ENCODE measurements at regions not wholly inside any gene's neighbourhood (a gene's known extent, or its start where the extent isn't known, plus 50 kb on each side); places are given as distances from the start of the nearest gene placed in this dataset.

DNA sequence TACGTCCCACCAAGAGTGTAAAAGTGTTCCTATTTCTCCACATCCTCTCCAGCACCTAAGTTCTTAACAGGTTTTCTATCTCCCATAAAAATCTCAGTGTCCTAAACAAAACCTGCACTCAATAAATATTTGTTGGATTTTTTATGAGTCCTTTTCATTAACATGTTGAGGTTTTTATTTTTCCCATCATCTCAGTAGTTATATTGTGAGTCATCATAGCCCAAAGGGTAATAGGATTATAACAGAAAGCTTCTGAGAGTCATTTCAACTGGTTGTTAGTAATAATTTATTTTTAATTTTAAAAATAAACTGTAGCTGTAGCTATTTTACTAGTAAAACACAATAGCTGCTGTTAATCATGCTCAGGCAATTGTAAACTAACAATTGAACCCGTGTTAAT, 331.6 kb upstream of the SLC30A5 start:
- no peak for DNase-seq

DNA sequence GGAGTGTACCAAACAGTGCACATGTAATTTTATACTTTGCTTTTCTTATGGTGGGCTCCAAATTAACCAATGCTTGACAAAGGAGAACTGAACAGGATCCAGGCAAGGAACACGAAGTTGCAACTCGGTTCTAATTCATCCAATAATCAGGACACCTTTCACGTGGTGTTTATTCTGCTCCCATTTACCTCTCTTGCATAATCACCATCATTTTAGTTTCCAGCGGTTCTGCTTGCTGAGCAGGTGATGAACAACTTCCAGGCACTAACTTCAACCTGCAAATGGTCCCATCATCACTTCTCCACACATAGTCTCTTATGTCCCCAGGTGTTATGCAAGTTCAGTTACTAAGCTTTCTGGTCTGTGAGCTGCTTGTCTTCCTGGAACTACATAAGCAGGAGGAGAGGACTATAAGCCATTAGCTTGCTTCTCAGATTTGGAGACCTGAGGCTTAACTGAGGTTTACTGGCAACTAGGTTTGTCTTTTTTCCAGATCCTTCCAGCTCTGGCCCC, 326.8 kb upstream of the SLC30A5 start:
- no peak for DNase-seq

DNA sequence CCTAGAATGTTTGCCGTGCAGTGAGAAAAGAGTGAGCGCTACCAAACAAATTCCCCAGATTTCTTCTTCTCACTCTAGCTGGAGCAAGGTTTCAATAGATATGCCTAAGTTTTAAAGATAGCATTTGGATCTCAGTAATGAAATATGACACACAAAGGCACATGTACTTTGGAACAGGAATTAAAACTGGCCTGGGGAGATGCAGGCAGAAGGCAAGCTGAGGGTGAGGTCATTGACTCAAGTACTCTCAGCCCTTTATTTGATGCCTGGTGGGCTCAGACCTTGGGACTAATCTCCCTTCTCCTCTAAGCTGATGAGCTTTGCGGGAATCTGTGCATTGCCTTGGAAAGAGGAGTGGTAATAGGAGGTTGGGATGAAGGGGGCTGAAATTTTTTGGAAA, 323.3 kb upstream of the SLC30A5 start:
- DNase-seq = no peak

DNA sequence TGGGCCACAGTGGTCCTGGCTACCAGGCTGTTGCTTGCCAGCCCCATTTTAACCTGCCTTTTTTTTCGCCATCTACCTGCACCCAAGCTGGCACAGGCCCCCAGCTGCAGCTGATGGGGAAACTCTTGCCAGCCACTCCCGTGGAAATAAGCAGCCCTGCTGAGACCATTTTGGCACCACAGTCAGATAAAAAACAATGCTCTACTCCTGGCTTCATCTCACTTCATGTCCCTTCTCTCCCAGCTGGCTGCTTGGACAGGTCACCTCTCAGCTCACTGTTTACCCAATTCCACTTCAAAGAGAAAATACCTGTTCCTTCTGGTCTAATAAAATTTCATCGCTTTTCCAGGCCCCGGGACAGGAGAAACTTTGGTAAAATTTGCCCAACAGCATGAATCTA, 322.6 kb upstream of the SLC30A5 start:
- no peak for DNase-seq

DNA sequence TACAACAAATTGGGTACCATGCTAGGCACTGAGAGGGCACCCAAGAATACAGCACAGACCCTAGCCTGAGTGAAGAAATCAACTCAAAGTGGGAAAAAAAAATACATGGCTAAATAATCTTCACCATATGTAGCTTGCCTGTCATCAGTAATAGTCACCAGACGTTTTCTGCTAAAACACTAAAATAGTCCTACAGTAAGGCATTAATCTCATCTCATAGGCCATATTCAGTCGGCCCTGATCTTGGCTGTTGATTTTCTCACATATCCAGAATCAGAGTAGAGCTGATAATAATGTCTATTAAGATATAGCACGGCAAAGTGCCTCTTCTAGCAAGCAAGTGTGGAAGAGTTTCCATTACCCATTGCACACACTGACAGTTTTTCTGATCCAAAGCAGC, 322.1 kb upstream of the SLC30A5 start:
- no peak for DNase-seq

DNA sequence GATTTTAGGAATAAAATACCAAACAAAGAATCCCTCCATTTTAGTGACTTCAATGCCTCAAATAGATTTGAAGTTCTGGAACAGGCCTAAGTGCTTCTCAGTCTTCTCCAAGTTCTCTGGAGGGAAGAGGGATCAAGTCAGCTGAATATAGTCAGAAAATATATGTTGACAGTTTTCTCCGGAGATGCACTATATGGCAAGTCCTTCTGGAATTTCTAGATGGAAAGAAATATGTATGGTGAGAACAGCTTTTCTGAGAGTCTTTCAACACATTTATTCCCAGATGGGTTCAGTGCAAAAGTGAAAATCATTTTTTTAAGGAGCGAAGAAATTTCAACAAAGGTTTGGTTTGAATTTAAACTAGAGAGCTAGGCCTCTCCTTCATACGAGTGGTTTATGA, 317.4 kb upstream of the SLC30A5 start:
- DNase-seq = no peak

DNA sequence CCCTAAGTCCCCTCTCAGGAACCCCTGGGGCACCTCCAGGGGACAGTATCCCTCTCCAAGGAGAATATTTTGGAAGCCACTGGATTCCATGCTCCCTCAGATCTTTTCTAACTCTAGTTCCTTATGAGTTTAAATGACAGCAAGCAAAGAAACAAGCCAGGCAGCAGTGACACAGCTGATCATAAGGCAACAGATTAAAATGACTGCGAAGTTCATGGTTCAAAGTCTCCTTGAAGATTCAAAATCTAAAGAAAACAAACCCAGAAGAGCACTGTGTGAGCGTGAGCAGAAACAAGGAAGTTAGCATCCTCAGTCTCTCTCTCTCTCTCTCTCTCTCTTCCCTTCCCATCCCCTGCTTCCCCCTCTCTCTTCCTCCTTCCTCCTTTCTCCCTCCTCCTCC, 316.7 kb upstream of the SLC30A5 start:
- no peak for DNase-seq

DNA sequence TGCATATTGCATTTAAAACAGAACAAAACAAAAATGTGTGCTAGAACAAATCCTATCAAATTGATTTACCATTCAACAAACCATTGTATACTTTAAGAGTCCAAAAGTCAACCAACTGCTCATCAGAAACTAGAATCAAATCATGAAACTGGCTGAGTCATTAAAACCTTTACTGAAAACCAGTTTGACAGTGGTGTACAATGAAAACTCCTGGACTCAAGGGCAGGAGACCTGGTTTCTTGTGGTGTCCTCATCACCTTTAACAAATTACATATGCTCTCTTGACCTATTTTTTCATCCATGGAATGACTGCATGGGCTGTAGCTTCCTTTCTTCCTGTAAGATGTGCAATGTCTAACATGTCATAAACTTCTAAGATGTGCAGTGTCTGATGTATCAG, 315.3 kb upstream of the SLC30A5 start:
- no peak for DNase-seq

DNA sequence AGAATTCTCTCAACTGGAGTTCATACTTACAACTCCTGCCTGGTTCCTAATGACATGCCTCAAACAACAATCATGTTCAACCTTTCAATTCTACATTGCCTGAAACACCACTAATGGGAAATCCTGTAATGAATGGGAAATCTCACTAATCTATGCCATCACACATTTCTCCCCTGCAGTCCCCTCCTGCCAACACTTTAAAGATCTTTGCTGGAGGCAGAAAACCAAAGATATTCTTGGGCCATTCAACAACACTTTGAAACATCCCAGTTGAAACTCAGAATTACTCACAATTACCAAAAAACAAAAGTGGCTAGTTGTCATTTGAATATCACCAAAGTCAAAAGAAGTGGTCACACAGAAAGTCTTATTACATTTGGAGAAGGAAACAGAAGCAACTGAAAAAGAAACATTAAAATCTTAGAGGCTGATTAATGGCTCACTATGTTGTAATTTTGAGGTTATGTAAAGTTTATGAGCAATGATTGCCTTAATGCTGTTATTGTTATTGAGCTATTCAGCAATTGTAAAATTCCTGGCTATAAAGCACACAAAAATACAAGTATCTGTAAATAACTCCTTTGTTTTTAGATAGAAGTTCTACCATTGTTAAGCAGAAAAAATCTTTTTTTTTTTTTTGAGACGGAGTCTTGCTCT, 313.4 kb upstream of the SLC30A5 start:
- no peak for DNase-seq

DNA sequence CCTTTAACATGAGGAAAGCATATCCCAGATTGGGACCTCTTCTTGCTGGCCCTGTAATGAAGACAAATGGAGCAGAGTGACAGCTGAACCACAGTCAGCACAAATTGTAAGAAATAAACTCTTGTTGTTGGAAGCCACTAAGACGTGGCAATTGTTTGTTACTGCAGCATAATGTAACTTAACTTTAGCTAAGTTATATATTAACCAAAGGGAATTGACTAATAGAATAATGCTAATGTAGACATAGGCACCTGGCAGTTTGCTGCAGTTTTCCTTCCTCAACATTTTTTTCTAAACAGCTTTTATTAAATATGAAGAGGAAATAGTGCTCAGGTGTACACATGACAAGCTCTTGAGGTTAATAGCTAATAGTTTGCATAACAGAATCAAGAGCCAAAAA, 300.7 kb upstream of the SLC30A5 start:
- no peak for DNase-seq

DNA sequence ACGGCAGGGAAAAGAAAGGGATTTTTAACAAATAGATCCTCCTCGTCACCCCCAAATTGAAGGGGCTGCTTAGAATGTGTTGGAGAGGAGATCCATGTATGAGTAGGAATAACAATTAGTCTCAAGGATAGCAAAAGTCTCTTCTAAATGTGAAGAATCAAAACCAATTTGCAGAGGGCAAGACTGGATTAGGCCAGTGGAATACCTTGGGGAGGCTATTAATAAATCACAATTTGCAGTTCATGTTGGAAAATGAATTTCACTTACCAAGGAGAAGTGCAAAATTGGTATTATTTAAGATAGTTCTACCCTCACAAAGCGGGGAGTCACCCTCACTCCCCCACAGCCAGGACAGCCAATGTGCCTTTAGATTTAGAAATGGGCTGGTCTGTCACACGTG, 299.8 kb upstream of the SLC30A5 start:
- no peak for DNase-seq

DNA sequence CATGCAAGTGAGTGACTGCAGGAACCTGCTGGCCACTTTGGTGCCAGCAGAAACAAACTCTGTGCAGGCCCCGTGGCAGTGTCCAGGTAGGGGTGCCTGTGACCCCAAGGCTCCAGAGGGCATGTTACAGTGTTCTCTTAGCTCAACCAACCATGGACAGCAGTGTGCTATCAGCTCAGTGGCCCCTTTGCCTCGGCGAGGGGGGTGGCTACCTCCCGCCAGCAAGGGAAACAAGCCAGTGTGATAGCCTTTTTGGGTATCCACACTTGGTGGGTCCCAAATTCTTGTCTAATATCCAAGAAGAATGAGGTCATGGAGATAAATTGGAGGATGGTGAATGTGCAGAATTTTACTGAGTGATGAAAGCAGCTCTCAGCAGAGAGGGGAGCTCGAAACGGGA, 298.6 kb upstream of the SLC30A5 start:
- DNase-seq = no peak

DNA sequence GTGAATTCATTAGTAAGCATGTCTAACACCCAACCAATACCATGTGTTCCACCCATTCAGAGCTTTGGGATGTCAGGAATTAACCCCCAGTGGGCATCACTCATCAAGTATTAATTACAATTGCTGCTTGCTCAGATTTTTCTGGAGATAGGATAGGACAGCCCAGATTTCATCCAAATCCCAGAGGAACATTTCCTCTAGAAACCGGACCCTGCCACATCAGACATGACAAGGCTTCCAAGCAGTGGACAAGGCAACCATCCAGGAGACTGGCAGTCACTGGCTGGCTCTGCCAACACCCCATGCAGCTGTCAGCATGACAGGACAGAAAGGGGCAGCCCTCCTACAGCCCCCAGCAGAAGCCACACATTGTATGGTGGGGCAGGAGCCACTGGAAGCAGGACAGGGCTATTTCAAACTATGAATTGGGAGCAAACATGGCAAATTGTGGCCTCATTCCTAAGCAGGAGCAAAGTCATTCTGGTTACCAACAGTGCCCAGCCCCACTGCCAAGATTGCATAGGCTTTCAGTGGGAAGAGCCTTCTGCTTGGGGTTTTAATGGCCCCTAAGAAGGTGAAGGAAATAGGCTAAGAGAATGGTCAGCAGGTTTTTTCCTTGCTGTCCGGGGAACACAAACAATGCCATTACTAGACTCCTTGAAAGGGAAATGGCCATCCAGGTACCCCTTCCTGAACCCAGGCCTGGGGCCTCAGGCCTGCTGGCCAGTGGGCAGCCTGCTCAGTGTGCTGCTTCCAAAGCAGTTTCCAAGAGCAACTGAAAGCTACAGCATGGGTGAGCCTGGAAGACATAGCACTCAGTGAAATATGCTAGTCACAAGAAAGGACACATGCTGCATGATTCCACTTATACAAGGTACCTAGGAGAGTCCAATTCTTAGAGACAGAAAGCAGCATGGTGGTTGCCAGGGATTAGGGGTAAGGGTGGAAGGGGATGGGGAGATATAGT, 294.7 kb upstream of the SLC30A5 start:
- no peak for DNase-seq

DNA sequence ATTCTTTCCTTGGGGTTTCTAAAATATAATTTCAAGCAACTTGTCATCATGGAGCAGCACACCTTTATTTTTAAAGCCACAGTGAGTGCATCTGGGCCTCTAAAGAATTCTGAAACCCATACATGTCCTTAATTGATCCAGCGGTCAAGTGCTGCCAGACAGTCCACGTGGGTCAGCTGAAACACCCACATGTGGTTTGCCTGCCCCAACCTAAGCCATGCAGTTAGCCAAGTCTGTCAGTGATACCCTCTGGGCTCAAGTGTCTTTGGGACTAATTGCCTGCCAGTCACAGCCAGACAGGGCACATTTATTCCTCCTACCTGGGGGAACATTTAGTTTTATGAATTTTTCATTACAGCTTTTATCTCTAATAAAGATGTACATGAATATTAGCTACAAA, 291.4 kb upstream of the SLC30A5 start:
- no peak for DNase-seq

DNA sequence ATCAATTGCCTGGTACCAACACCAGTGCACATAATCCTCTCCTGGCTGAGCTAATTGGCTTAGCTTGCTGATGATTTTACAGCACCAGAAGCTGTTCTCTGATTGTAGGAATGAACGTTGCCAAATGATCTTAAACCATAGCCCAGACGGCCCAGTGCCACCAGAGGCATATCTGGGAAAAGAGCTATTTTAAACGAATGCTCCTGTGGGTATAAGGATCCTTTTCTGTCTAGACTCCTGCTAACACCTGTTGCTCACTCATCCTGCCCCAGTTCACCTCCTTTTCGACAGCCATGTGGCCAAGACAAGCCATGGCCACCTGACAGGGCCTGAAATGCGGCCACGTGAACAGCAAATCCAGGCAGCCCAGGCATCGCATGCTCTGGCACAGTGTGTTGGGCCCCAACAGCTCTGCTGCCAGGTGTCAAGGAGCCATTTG, 289.9 kb upstream of the SLC30A5 start:
- DNase-seq = no peak

DNA sequence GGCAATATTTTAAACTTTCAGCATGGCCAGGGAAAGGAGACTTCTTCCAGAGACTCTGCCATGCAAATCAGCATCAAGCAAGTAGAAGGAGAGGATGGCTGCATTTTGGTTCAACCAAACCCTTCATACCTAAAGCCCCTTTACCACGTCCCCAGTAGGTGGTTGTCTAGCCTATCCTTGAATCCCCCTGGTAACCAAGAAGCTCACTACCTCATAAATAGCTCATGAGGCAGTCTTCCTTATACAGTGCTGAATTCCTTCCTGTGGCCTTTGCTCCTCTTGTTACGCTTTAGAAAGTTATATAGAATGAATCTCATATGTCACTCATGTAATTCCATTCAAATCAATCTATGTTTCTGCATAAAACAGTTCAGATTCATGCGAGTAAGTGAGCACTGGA, 289.5 kb upstream of the SLC30A5 start:
- no peak for DNase-seq

DNA sequence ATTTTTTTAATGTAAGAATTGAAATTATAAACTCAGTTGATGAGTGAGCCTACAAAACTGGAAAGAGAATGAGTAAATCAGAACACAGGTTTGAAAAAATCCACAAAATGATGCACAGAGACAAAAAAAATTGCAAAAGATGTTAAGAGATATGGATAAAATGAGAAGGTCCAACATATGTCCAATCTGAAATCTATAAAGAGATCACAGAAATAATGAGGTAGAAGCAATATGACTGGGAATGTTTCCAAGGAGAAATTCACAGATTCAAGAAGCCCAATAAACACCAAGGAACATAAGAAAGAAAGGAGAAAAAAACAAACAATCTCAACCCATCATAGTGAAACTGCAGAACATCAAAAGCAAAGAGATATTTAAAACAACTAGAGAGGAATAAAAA, 288.4 kb upstream of the SLC30A5 start:
- DNase-seq = no peak

DNA sequence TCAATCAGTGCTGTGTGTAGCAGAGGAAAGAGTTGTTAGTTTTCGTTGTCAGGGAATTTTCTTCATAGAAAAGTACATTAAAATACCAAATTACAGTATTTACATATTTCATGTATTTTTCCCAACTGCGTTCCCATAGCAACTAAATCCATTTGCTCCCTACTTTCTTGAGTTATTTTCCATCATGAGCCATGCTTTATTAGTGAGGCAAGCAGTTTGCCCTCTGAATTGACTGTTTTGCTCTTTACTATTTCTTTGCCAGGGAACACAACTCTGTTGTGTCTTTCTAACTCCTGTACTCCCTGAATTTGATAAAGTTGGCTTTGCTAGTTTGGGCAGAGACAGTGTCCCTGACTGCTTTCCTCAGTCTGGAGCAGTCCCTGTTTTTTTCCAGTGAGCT, 276.2 kb upstream of the SLC30A5 start:
- DNase-seq = no peak

DNA sequence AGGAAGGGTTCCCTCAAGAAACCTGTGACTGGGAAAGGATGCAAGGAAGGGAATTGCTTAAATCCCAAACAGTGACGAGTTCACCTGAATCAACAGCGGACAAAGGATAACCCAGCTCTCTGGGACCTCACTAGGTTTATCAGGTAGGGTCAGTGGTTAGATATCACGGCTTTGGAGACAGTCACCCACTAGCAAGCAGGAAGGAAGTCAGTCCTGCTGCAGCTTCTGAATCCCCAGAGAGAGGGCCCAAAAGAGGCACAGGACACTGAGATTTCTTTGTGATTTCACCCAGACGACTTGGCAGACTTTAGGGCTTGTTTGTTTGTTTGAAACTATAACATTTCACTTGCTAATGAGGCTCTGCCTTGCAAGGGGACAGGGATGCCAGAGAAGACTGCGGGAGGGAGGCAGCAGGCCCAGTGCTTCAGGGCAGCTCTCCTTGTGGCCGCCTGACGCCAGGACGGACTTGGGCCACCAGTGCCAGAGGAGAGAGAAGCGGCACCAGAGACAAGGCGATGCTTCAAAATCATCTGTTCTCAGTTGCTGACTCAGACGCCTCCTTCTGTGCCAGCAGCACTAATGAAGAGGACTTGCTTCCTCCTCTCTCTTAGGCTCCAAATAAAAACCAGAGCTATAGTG, 275.6 kb upstream of the SLC30A5 start:
- no peak for DNase-seq

DNA sequence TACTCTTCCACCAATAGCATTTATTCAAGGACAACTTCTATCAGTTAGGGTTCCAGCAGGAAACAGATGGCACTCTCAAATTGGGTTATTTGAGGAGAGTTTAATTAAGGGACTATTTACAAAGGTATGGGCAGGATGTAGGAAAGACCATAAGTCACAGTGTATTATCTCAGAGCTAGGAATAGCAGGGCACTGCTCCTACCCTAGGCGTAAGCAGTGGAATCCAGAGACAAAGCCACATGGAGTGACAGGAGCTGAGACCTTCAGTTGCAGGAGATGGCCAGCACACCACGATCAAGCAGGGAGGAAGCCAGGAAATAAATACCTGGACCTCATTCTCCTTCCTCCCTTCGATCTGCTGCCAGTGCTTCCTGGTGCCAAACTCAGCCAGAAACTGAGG, 274.9 kb upstream of the SLC30A5 start:
- DNase-seq = no peak

DNA sequence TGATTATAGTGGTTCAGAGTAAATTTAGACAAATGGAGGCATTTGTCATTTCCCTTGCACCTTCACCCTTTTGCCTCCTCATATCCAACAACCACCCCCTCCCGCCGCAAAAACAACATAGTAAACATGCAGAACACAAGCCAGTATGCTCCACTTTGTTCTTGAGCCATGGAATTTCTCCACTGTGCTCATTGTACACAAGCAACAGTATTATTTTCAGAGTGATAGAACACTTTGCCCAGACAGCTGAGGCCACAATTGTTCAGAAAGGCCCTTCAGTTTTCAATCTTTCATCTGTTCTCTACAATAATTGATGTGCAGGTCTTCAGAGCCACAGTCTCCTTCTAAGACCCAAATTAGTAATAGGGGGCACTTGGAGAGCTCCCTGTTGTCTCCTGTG, 272.8 kb upstream of the SLC30A5 start:
- DNase-seq = no peak

DNA sequence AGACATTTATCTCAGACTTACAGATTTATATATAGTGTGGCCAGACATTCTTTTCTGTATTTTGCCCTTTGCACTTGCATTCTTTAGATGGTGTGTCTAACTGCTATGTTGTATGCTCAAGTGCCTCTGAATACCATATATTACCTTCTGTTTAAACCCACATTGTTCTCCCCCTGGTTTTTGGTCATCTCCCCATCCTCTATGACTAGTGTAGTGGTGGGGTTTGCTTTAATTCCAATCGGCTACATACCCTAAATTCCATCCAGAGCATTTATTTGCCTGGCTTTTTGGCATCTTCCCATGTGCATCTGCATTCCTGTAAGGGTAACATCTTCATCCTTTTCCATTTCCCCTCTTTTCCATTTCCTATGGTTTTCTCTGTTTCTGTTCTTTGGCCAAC, 271.0 kb upstream of the SLC30A5 start:
- DNase-seq = no peak

DNA sequence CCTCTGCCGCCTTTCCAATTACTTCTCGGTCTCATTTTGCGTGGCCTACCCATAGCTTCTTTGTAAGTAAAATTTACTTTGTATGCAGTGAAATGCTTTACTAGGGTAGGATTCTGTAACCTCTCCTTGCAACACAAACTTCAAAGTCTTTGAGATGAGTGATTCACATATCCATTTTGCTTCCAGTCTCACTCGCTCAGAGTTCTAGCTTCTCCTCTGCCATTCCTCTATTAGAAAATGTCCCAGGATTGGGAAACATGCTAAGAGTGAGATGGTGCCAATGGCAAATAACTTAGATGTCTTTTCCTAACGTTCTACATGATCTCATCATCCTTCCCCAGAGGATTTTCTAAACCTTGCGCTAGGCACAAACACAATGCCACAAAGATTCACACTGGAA, 270.5 kb upstream of the SLC30A5 start:
- no peak for DNase-seq

DNA sequence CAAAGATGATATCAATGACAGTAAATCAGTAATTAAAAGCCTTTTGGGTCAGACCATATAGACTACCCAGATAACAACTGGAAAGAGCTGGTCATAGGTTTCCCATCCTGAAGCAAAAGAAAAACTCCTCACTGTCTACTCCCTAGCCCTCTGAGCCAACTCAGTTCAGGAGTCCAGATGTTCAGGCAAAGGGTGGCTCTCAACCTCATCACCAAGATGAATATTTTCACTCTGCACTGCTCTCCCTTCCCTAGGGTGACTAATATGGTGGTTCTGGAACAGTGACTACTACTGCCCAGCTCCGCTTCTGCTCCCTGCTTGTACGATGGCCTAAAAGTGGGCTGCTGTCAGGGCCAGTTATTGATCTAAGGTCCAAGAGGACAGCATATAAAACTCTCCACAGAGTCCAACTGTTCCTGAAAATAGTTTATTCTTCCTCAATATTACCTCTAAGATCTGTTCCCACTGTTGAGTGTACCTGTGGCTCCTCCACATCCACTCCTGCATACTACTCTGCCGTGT, 263.4 kb upstream of the SLC30A5 start:
- no peak for DNase-seq

Measured in NCI-H2081 treated with DMSO at 0.1 percent for 48 hours (cell line).